NCI-H526 treated with DMSO at 0.1 percent for 48 hours (cell line): ENCODE measurements at regions not wholly inside any gene's neighbourhood (a gene's known extent, or its start where the extent isn't known, plus 50 kb on each side); places are given as distances from the start of the nearest gene placed in this dataset.
A peak's percentile ranks its signal among the peaks of the same experiment; 100 is the strongest.
"Not testable (repeated sequence)": the region's sequence is repeated elsewhere in the genome, so short reads cannot be mapped to it uniquely, and the experiment has no call there.

Source experiments
- DNase-seq: peaks from one replicate; lab custom pipeline; 2025; lab: John Stamatoyannopoulos, UW

DNA sequence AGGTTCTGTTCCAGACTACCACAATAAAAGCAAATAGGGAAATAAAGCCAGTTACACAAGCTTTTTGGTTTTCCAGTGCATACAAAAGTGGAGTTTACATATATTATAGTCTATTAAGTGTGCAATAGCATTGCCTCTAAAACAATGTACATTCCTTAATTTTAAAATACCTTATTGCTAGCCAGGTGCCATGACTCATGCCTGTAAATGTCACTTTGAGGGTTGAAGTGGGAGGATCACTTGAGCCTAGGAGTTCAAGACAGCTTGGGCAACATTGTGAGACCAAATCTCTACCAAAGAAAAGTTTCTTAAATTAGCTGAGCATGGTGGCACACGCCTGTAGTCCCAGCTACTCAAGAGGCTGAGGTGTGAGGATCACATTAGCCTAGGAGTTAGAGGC is 52.9 kb upstream of the IMP4 start:
- no peak for DNase-seq

DNA sequence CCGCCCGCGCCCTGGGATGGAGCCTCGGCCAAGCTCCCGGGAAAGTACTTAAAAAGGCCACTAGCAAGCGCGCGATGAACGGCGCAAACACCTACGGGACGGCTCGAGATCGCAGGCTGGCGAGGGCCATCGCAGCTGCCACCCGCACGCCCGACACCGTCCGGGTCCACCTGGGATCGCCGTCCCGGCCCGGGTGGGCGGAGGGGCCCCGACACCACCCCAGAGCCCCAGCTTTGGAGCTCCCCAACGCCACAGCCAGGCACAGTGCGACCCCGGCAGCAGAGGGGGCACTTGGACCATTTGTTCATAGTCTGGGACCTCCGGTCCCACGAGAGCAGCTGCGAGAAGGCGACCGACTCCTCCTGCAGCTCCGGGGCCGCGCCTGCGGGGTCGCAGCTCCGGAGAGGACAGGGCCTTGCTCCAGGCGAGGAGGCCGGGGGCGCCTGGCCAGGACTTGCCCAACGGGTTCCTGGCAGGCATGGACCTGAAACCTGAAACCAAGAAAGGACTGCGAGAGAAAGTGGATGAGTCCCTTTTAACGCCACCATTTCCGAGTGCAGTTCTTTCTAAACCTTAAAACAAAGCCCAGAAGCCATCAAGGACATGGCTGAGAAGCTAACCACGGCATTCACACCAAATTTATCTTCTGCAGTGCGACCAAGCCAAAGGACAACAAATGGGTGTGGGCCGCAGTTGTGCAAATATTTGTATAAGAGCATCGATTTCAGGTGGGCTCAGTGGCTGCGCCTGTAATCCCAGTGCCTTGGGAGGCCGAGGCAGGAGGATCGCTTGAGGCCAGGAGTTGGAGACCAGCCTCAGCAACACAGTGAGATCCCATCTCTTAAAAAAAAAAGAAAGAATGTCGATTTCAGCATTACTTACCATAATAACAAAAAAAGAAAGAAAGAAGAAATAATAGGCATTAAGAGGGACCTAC is 54.0 kb upstream of the IMP4 start:
- DNase-seq: peak; percentile 44

- DNase-seq: no peak
Observed at GRCh38 chr2:130287656-130288026, 55.1 kb upstream of the IMP4 start.

- no peak for DNase-seq
Observed at GRCh38 chr2:130286983-130287655, 55.6 kb upstream of the IMP4 start.

DNA sequence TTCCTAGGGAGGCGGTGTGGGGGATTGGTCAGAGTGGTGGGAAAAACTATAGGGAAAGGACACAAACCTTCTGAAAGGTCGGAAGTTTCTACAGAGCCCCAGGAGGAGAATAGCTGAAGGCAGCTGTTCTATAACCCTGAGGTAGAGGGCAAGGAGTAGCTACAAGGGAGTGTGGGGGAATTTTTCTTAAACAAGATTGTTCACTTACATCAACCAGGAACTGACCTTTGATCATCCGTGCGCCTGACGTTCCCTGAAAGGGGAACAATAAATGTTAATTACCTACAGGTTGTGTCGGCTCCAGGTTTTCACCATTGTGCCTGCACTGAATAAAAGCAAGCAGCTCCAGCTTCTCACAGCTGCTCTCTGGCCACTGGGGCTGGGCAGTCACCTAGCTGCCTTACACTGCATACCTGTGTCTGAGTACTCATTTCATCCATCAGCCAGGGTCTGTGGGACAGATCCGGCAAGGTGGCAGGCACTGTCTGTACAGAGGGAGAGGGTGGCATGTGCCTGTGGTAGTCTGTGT is 59.3 kb upstream of the IMP4 start:
- not testable (repeated sequence) for DNase-seq

GRCh38 chr2:130279551-130279950 is 63.1 kb upstream of the IMP4 start:
- not testable (repeated sequence) for DNase-seq

DNA sequence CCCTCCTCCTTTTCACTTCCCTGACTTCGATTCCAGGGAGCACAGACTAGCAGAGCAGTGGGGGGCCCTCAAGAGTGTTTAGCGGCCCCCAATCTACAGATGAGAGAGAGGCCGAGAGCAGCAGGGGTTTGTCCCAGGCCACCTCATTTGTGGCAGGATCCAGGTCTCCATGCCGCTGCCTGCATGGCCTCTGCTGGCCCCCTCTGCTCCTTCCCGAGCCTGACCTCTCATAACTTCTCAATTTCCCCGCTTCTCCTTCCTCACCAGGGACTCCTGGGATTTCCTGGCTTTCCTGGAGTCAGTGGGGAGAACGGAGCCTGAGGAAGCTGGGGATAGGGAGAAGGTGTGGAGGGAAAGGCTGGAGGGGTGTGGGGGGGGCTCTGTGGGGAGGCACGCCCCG is 70.1 kb upstream of the TUBA3E start:
- DNase-seq: not testable (repeated sequence)

GRCh38 chr2:130267572-130267971 is 69.3 kb upstream of the TUBA3E start:
- DNase-seq: not testable (repeated sequence)

- DNase-seq: not testable (repeated sequence)
Observed at GRCh38 chr2:130266836-130267235, 68.6 kb upstream of the TUBA3E start.

GRCh38 chr2:130265570-130266247 is 67.5 kb upstream of the TUBA3E start:
- not testable (repeated sequence) for DNase-seq

- not testable (repeated sequence) for DNase-seq
Observed at GRCh38 chr2:130264901-130265320, 66.7 kb upstream of the TUBA3E start.

DNA sequence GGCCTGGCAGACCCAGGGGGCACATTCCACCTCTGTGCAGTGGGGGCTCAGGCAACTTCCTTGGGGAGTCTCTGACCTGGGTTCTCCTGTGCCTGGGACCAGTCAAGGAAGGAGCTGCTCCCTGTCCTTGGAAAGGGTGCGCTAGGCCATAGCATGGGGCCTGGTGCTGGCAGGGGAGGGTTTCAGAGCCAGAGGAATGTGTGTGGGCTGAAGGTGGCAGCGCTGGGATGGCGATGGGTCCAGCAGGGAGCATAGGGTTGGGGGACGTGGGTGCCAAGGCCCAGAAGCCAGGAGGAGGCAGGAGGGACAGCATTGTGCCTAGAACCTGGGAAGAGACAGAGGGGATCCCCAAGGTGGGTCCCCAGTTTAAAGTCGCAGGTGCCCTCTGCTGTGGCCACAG is 66.3 kb upstream of the TUBA3E start:
- no peak for DNase-seq

DNA sequence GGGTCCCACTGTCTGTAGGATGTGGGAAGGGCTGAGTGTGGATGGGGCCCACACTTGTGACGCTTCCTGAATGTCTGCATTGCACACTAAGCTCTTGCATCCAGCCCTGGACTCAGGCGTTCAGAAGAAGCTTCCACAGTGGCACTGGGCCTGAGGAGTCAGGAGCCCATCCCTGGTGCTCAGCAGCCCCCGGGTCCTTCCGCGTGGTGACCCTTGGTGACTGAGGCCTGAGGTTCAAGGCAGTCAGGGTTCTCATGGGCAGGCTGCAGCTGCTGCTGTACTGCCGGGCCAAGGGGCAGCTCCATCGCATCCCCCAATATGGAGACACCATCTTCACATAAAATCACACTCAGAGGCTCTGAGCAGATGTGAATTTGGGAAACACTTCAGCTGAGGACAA is 65.8 kb upstream of the TUBA3E start:
- no peak for DNase-seq

DNA sequence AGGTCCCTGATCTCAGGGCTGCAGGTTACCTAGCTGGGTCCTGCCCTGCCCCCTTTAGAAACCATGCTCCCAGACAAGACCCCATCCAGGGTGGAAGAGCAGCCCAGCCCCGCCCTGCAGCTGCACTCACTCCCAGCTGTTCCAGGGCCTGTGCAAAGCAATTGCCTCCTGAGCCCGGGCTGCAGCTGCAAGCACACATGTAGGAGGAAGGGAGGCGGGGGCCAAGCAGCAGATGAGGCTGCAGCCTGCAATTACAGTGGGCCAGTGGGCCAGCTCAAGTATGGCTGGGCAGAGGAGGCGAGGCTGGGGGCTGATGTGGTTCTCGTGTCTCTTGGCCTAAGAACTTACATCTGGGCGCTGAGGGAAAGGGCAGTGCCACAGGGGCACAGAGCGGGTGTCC is 65.4 kb upstream of the TUBA3E start:
- no peak for DNase-seq

DNA sequence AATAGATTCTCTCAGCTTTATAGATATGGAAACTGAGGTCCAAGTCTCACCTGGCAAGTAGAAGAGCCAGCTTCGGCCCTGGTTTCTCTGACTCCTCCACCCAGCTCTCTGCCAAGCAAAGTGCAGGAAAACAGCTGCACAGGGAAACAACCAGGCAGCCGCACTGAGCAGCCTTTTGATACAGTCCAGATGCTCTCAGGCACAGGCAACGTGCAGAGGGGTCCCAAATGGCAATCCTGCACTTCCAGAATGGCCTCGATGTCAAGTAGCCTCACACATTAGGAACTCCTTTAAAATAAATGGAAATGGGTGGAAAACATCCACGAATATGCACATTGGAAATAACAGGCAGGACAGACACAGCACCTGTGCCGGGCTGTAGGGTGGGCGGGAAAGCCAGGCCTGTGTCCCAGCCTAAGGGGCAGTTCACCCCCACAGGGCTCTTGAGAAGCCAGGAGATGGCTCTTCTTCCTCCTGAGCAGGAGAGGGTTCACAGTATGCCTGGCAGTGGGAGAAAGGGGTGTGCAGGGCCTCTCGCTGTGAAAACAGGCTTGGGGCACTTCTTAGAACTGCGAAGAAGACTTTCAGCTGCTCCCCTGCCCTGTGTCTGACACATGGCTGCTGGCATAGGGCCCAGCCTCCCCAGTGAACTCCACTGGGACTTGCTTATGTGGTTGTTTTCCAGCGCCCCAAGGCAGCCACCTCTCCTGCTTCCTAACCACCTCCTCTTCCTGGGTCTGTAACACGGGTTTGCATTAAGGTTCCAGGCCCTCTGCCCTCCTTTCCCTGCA is 63.9 kb upstream of the TUBA3E start:
- no peak for DNase-seq

DNA sequence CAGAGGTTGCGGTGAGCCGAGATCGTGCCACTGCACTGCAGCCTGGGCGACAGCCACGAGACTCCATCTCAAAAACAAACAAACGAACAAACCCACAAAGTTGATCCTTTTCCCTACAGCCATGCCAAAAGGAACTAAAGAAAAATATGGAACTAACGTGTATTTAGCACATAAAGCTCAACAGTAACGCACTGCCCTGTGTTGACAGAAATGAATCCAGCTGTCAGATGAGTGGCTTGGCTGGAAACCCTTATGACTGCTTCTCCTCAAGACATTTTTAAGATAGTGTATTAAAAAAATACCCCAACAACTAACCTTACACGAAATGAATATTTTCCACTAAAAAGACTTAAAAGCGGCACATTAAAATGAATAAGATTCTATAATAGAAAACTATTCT is 62.9 kb upstream of the TUBA3E start:
- no peak for DNase-seq

- no peak for DNase-seq
Observed at GRCh38 chr2:130259594-130259993, 61.4 kb upstream of the TUBA3E start.

DNA sequence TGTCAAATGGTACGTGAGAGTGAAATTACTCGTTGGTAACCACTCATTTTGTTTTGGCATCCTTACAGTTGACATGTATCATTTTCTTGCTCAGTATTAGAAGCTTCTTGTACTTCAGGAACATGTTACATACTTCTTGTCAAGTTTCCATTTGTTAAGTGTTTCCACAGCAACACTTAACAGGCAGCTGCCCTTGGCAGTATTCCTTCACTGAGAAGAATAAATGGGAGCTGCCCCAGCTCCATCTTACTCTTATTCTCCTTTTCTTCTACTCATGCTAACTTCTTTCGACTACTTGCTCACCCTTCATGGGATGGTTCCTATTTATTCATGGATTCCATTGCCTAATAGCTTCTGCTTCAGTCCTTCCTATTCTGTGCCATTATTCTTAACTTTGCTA is 60.1 kb upstream of the TUBA3E start:
- DNase-seq: no peak

DNA sequence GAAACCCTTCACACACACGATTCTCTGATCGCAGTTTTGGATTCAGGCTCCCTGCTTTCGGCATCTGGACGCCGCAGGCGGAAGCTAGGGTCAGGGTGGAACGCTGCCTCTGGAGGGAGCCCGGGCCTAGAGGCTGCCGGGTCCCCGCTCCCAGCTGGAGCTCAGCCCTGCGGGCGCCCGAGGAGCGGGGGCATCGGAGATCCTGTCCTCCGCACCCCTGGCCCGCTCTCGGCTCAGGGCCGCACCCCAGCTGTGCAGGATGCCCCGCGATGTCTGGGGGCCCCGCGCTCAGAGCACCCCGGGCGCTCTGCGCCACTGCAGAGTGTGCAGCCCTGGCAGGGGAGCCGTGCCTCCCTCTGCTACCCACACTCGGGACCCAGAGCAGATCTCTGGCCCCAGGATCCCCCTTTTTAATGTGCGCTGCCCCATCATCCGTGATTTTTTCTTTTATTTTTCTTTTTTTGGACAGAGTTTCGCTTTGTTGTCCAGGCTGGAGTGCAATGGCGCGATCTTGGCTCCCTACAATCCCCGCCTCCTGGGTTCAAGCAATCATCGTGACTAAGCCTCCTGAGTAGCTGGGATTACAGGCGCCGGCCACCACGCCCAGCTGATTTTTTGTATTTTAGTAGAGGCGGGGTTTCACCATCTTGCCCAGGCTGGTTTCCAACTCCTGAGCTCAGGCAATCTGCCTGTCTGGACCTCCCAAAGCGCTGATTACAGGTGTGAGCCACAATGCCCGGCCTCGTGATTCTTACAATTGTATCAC is 54.8 kb upstream of the TUBA3E start:
- no peak for DNase-seq

GRCh38 chr2:130251873-130252620 is 53.8 kb upstream of the TUBA3E start:
- DNase-seq: no peak
